HuH-7.5 (cell line): ENCODE measurements at regions not wholly inside any gene's neighbourhood (a gene's known extent, or its start where the extent isn't known, plus 50 kb on each side); places are given as distances from the start of the nearest gene placed in this dataset.

ENCODE experiments used
- DNase-seq: peaks from one replicate; pipeline ENCODE4 v3.0.0; 2011; ENCODE audit warnings: low spot score

DNA sequence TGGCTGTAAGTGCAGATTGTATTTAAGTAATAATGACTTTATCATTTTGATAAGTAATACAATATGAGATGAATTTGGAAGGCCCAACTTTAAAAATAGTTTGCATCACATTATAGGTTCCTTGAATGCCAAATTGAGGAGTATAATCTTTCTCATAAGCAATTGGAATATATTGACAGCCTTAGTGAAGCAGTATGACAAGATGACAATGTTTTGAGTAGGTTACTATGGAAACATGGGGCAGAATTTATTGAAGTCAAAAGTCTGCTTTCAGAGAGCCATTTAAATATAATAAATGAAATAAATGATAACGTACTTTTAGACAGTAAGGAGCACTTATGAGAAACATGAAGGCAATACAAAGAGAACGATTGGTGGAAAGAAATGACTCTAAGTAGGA, 776.4 kb downstream of the TECRL start:
- no peak for DNase-seq

DNA sequence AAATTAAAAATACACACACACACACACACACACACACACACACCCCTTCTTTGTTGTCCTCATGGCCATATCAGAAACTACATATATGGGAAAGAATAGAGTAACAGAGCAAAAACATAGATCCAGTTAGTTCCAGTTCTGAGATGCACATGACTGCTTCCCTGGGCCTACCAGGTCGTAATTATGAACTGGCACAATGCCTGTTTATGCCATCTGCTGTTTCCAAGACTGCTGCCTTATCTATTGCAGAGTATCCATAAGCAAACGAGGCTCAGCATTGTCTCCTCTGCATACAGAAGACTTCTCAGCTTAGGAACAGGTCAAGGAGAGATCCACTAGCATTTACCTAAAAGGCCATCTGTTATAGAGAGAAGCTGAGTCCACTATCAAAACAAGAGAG, 789.0 kb downstream of the TECRL start:
- DNase-seq: no peak

- no peak for DNase-seq
These were observed 789.5 kb downstream of the TECRL start for GRCh38 chr4:63619771-63620170.

DNA sequence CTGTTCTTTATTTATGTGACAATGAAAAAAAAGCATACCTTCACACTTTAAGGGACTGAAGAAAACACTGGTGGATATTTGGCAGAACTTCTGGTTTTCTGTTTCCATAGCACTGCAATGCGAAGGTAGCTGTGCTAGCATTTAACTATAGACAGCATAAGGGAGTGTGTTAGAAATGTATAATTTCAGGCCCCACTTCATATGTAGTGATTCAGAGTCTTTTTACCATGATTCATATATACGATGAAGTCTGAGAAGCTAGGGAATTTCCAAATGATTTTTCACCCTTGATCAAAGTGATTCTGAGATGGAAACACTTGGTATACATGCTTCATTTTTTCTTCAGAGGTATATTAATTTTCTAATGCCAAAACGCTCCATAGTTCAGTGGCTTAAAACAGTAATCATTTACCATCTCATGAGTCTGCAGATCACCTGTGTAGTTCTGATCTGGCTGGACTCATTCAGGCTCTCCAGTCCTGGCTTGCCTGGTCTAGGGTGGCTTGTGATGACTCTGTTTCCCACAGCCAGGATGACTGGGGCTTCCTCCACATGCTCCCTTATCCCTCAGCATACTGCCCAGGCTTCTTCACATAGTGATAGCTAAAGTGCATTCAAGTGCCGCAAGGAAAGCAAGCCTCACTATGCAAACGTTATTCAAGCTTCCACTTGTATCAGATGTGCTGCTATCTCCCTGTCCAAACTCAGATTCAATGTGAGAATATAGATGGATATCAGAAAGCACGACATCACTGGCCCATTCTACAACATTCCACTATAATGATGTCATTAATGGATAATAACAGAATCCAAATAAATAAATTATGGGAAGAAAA, 790.1 kb downstream of the TECRL start:
- no peak for DNase-seq

GRCh38 chr4:63607169-63607872, 801.9 kb downstream of the TECRL start:
- no peak for DNase-seq

DNA sequence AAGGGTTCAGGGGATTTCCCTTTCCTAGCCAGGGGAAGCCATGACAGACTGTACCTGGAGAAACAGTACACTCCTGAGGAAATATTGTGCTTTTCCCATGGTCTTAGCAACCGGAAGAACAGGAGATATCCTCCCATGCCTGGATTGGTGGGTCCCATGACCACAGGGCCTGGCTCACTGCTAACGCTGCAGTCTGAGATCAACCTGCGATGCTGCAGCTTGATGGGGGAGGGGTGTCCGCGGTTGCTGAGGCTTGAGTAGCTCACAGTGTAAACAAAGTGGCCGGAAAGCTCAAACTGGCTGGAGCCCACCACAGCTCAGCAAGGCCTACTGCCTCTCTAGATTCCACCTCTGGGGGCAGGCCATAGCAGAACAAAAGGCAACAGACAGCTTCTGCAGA, 819.5 kb downstream of the TECRL start:
- DNase-seq: no peak

- no peak for DNase-seq
These were observed 825.7 kb downstream of the TECRL start for GRCh38 chr4:63583561-63583960.

DNA sequence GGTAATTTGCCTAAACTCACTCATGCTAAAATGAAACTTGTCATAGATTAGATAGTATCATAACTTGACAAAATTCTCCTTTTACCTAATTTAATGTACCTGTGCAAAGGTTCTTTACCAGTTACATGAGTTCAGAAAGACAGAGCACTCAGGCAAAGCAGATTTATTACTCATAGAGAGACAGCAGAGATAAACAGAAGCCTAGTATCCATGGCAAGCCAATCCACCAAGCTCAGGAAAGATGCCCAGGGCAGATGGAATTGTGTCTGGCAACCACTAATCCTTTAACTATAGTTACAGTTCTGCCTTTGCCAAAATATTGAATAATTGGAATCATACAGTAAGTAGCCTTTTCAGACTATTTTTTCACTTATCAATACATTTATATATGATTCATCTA, 826.2 kb downstream of the TECRL start:
- no peak for DNase-seq

GRCh38 chr4:63580796-63581475, 828.3 kb downstream of the TECRL start:
- no peak for DNase-seq

GRCh38 chr4:63578383-63578782, 830.9 kb downstream of the TECRL start:
- no peak for DNase-seq

- DNase-seq: no peak
These were observed 842.6 kb downstream of the TECRL start for GRCh38 chr4:63566658-63567057.

DNA sequence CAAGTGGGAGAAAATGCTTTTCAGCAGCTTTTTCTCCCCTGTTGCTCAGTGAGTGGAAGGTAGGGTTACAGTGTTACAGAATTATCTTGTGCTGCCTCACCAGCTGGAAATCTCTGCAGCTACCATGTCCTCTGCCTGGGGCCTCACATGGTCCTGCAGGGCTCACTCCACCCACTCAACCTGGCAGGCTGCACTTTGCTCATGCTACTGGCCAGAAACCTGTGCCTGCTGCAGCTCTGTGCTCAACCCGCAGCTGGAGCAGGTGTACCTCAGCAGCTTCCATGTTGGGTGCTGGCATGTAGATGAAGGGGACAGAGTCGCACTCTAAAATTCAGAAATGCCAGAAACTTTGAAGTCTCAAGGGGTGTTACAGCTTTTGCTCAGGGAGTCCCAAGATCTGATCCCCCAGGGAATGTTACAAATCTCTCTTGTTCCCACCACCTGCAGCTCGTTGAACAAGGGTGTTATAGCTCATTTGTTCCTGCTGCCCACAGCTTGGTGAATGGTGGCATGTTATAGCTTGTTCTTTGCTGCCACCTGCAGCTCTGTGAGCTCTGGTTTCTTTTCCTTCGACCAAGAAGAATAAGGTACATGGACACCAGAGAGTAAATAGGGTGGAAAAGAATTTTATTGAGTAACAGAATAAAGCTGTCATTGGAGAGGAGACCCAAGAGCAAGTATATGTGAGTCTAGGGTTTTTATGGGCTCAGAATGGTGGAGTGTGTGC, 845.8 kb downstream of the TECRL start:
- DNase-seq: no peak

GRCh38 chr4:63558709-63559108, 850.5 kb downstream of the TECRL start:
- DNase-seq: no peak

- no peak for DNase-seq
These were observed 852.9 kb downstream of the TECRL start for GRCh38 chr4:63556332-63556731.

DNA sequence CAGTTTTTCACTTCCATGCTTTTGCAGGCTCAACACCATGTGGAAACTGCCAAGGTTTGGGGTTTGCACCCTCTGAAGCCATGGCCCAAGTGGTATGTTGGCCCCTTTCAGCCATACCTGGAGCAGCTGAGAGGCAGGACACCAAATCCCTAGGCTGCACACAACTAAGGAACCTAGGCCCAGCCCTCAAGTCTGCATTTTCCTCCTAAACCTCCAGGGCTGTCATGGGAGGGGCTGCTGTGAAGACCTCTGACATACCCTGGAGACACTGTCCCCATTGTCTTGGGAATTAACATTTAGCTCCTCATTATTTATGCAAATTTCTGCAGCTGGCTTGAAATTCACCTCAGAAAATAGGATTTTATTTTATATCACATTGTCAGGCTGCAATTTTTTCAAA, 856.1 kb downstream of the TECRL start:
- DNase-seq: no peak

DNA sequence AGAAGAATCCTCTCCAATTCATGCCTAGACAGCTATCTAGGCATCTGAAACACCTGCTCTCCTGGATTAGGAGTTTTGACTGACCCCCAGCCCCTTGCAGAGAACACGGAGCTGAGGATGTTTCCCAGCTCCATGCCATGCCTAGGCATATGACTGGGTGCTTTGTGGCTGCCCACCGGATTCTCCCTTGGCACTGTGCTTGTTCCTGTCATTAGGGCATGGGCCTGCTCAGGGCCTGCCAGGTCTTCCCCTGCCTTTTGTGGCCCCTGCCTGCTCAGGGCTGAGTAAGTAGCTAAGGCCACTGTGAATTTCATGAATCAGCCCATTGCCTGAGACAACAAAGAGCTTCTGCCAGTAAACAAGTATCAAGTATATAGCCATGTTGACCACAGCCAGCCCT, 867.4 kb downstream of the TECRL start:
- DNase-seq: no peak

- DNase-seq: no peak
These were observed 879.5 kb downstream of the TECRL start for GRCh38 chr4:63529581-63530337.

DNA sequence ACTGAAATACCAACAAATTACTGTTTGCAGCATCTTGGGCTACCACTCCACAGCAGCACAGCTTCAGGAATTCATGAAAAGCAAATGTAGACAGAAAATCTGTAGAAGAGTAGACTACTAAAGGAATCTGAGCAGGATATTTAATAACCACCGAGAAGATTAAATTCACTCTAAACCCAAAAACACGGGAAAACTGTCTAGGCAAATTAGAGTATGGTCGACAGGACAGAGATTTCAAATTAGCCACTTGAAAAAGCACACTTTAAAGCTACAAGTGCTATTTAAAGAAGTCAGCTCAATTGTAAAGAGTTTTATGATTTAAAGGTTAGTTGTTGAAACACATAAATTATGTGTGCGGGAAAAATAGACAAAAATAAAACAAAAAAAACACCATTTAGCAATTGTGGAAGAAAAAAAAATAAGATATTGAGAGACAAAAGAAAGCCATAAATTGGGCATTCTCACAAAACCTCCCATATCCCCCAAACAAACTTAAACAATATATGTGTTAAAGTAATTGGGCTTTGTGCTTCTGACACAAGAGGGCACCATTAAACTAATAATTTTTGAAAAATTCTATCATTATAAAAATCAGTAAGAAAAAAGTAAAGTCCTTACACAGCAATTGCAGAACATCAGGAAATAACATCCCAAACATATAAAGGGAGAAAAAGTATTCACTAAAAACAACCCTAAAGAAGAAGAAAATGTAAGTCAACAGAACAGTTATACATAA, 880.8 kb downstream of the TECRL start:
- DNase-seq: no peak

DNA sequence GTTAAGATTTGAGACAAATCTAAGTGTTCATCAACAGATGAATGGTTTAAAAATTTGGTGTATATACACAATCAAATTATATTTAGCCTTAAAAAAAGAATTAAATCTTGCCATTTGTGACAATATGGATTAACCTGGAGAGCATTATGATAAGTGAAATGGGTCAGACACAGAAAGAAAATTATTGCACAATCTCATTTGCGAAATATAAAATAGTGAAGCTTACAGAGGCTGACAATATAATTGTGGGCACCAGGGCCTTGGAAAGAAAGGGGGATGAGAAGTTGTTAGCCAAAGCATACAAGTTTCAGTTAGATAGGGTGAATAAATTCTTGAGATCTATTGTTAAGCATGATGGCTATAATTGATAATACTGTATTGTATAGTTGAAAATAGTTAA, 883.0 kb downstream of the TECRL start:
- DNase-seq: no peak

GRCh38 chr4:63524764-63525163, 884.5 kb downstream of the TECRL start:
- DNase-seq: no peak
